HepG2 (cell line): ENCODE measurements at regions not wholly inside any gene's neighbourhood (a gene's known extent, or its start where the extent isn't known, plus 50 kb on each side); places are given as distances from the start of the nearest gene placed in this dataset.

Experiments
- ATAC-seq: fragments of 200-7000 bp; cut with Tn5 transposase; 3 replicates; pipeline ENCODE4 v1.9.1; 2020; ENCODE audit warnings: mild to moderate bottlenecking, moderate library complexity
- BruUV-seq: library from RNA; stranded (reverse); fragments of 400-500 nt; replicated peaks from 2 replicates; lab custom pipeline; 2021; lab: Mats Ljungman, UMichigan
- CTCF ChIA-PET: fragments of 300-600 bp; formaldehyde crosslinking; extraction: SDS; loops from one replicate; lab custom pipeline; 2021; ENCODE audit warnings: low total read pairs, inconsistent platforms, low intra/inter-chr PET ratio; lab: Yijun Ruan, JAX
- POLR2A ChIA-PET: fragments of 350-600 bp; sonication (Branson Sonifier 250); formaldehyde crosslinking; loops from one replicate; lab custom pipeline; 2020; ENCODE audit warnings: antibody characterized with exemption, inconsistent platforms; lab: Yijun Ruan, JAX
- DNase-seq: peaks from one replicate; pipeline ENCODE4 v3.0.0-alpha.2; 2015; ENCODE audit warnings: low spot score
- FAIRE-seq: peaks from 3 replicates; lab custom pipeline; 2011; peaks lifted over from hg19 to GRCh38; lab: Jason Lieb, UNC
- H2AFZ ChIP-seq: one replicate; pipeline ENCODE4 v1.6.1; 2011; ENCODE audit warnings: low read length, inconsistent platforms
- H3K27ac ChIP-seq: fragments of 300-600 bp; 3 replicates; pipeline ENCODE4 v1.8.0; 2011; ENCODE audit warnings: mixed run types, mild to moderate bottlenecking, mixed read lengths, low read length, inconsistent platforms; ENCODE audit not compliant: insufficient read depth; ENCODE audit errors: extremely low read length
- H3K27me3 ChIP-seq, 2 experiments: fragments of 200-600 bp in 1 of 2; 2 replicates in 1 of 2; 3 replicates in 1 of 2; pipeline versions ENCODE4 v1.6.0 to v1.8.0; 2011; ENCODE audit warnings: low read length in 2 of 2, mild to moderate bottlenecking in 2 of 2, moderate library complexity in 2 of 2, inconsistent platforms in 1 of 2; ENCODE audit not compliant: insufficient read depth in 2 of 2, control insufficient read depth in 1 of 2
- H3K36me3 ChIP-seq, 2 experiments: fragments of 200-600 bp in 1 of 2; replicated peaks in 1 of 2; 2 replicates in 1 of 2; 3 replicates in 1 of 2; pipeline versions ENCODE4 v1.5.1 to v1.8.0; 2011; ENCODE audit warnings: low read length in 2 of 2, inconsistent platforms in 1 of 2; ENCODE audit not compliant: insufficient read depth in 2 of 2, control insufficient read depth in 1 of 2
- H3K4me1 ChIP-seq: 2 replicates; pipeline ENCODE4 v1.5.1; 2012; ENCODE audit warnings: low read length, inconsistent platforms; ENCODE audit not compliant: insufficient read depth
- H3K4me2 ChIP-seq: 2 replicates; pipeline ENCODE4 v1.6.0; 2011; ENCODE audit warnings: low read depth, low read length, inconsistent platforms
- H3K4me3 ChIP-seq, 3 experiments: fragments of 200-600 bp in 1 of 3; sonication (generic), shearing (Covaris generic) in 1 of 3; replicated peaks in 1 of 3; 2 replicates each; pipeline ENCODE4 v1.5.1; 2011 to 2016; ENCODE audit warnings: low read length in 3 of 3, inconsistent platforms in 2 of 3, low read depth in 2 of 3, mild to moderate bottlenecking in 2 of 3, control low read depth in 1 of 3, mixed read lengths in 1 of 3; ENCODE audit not compliant: insufficient read depth in 1 of 3
- H3K79me2 ChIP-seq: one replicate; pipeline ENCODE4 v1.6.1; 2011; ENCODE audit warnings: low read length, inconsistent platforms; ENCODE audit not compliant: insufficient read depth
- H3K9ac ChIP-seq: 2 replicates; pipeline ENCODE4 v1.6.0; 2011; ENCODE audit warnings: mild to moderate bottlenecking, low read depth, low read length, inconsistent platforms; ENCODE audit not compliant: insufficient read depth
- H3K9me3 ChIP-seq: 2 replicates; pipeline ENCODE4 v1.5.1; 2012; ENCODE audit warnings: mild to moderate bottlenecking, low read length
- H4K20me1 ChIP-seq: 2 replicates; pipeline ENCODE4 v1.6.0; 2011; ENCODE audit warnings: inconsistent platforms, mild to moderate bottlenecking, low read length, moderate library complexity; ENCODE audit not compliant: insufficient read depth
- BATF2 ChIP-seq: sonication (generic); formaldehyde crosslinking; IDR thresholded peaks from 2 replicates; pipeline ENCODE4 v1.8.0; 2022; ENCODE audit warnings: mild to moderate bottlenecking, missing genetic modification reagents, moderate library complexity
- KDM1A ChIP-seq: IDR thresholded peaks from 2 replicates; pipeline ENCODE4 v1.6.1; 2016; ENCODE audit warnings: missing compliant biosample characterization
- RBFOX2 ChIP-seq: fragments of 200-400 bp; formaldehyde crosslinking; IDR thresholded peaks from 2 replicates; pipeline ENCODE4 v1.6.1; 2017; ENCODE audit warnings: low read depth, mild to moderate bottlenecking, low read length
- SNRNP70 ChIP-seq: fragments of 200-400 bp; formaldehyde crosslinking; IDR thresholded peaks from 2 replicates; pipeline ENCODE4 v1.6.1; 2017; ENCODE audit warnings: mild to moderate bottlenecking, low read depth, low read length, moderate library complexity
- YEATS4 ChIP-seq: sonication (generic); formaldehyde crosslinking; IDR thresholded peaks from 2 replicates; pipeline ENCODE4 v1.4.0; 2020; ENCODE audit warnings: missing genetic modification reagents, borderline replicate concordance
- ZBTB10 ChIP-seq: sonication (generic); formaldehyde crosslinking; IDR thresholded peaks from 2 replicates; pipeline ENCODE4 v1.4.0; 2020; ENCODE audit warnings: missing genetic modification reagents, borderline replicate concordance
- ZNF17 ChIP-seq: sonication (generic); formaldehyde crosslinking; IDR thresholded peaks from 2 replicates; pipeline ENCODE4 v1.5.0; 2020; ENCODE audit warnings: mild to moderate bottlenecking, missing genetic modification reagents
- WGBS: methylation state at CpG from one replicate; pipeline ENCODE4 v1.1.6; 2017; ENCODE audit warnings: low lambda C conversion rate; 5-methylcytosine and 5-hydroxymethylcytosine counted together
- in situ Hi-C: cut with HindIII; loops from 2 replicates; pipeline ENCODE4 v1.10.0; 2017; ENCODE audit warnings: low pct_unique_long_range_greater_than_20kb; ENCODE audit not compliant: extremely low pct_ligation_motif_present
- intact Hi-C: fragments of 100-400 bp; cut with micrococcal nuclease; formaldehyde crosslinking; loops from one replicate; pipeline ENCODE4 v1.10.0; 2022; ENCODE audit not compliant: unreplicated experiment
- TF ChIP-seq, protein P1 (sequence below): sonication (generic); formaldehyde crosslinking; IDR thresholded peaks from 2 replicates; pipeline ENCODE4 v1.4.0; 2020; ENCODE audit warnings: mild to moderate bottlenecking, missing genetic modification reagents
- TF ChIP-seq, protein P2 (sequence below): sonication (generic); formaldehyde crosslinking; IDR thresholded peaks from 2 replicates; pipeline ENCODE4 v1.4.0; 2020; ENCODE audit warnings: missing genetic modification reagents, mild to moderate bottlenecking, borderline replicate concordance

- TF ChIP-seq, protein P1, sequence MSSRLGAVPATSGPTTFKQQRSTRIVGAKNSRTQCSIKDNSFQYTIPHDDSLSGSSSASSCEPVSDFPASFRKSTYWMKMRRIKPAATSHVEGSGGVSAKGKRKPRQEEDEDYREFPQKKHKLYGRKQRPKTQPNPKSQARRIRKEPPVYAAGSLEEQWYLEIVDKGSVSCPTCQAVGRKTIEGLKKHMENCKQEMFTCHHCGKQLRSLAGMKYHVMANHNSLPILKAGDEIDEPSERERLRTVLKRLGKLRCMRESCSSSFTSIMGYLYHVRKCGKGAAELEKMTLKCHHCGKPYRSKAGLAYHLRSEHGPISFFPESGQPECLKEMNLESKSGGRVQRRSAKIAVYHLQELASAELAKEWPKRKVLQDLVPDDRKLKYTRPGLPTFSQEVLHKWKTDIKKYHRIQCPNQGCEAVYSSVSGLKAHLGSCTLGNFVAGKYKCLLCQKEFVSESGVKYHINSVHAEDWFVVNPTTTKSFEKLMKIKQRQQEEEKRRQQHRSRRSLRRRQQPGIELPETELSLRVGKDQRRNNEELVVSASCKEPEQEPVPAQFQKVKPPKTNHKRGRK (CRISPR knock-in tag) = no peak
These were observed 152.3 kb downstream of the DLEU7 start (continued) for GRCh38 chr13:50691176-50691680.

DNA sequence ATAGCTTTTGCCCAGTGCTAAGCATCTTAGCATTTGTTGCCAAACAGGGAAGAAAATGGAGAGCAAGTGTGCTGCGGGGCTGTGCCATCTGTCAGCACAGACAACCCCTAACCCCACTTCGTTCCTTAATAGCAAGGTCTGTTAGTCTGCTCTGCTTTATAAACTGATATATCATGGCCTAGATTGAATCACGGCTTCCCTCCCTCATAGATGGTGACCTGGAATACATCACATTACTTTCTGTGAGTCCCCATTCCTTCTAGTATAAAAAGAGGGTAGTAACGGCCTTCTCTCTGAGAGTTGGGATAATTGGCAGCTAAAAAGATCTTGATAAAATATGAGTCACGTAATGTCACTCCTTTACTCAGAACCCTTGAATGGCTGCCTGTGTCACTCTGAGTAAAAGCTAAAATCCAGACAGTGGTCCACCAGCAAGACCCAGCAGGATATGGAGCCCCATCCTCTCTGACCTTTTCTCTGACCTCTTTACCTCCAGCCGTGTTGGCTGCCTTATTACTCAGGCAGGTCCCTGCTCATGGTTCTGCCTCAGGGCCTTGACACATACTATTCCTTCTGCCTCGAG lies 151.7 kb downstream of the DLEU7 start:
- no peak for DNase-seq
- H3K27me3 ChIP-seq = no peaks in the 10 kb centered on the region
- no peaks in the 10 kb centered on the region for H4K20me1 ChIP-seq
- TF ChIP-seq BATF2 (CRISPR knock-in tag) (no peak), ZNF17 (CRISPR knock-in tag) (no peak), SNRNP70 (no peak), YEATS4 (no peak), ZBTB10 (CRISPR knock-in tag) (no peak), RBFOX2 (no peak), KDM1A (CRISPR knock-in tag) (no peak)
- TF ChIP-seq, protein P2, sequence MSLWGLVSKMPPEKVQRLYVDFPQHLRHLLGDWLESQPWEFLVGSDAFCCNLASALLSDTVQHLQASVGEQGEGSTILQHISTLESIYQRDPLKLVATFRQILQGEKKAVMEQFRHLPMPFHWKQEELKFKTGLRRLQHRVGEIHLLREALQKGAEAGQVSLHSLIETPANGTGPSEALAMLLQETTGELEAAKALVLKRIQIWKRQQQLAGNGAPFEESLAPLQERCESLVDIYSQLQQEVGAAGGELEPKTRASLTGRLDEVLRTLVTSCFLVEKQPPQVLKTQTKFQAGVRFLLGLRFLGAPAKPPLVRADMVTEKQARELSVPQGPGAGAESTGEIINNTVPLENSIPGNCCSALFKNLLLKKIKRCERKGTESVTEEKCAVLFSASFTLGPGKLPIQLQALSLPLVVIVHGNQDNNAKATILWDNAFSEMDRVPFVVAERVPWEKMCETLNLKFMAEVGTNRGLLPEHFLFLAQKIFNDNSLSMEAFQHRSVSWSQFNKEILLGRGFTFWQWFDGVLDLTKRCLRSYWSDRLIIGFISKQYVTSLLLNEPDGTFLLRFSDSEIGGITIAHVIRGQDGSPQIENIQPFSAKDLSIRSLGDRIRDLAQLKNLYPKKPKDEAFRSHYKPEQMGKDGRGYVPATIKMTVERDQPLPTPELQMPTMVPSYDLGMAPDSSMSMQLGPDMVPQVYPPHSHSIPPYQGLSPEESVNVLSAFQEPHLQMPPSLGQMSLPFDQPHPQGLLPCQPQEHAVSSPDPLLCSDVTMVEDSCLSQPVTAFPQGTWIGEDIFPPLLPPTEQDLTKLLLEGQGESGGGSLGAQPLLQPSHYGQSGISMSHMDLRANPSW (CRISPR knock-in tag) = no peak
- WGBS = 94% methylated on average over 7 of the region's 7 CpGs
- BruUV-seq = no TSS peak
- no peak overlapping the region for H3K9ac ChIP-seq
- H3K79me2 ChIP-seq = no peaks in the 10 kb centered on the region
- in situ Hi-C loops (no loop called here), intact Hi-C loops (no loop called here)
- no peaks in the 10 kb centered on the region; the same call in 1 of the 2 replicates for H3K4me1 ChIP-seq
- H3K4me3 ChIP-seq = no peak overlapping the region
- no peak for FAIRE-seq
- no peak for ATAC-seq
- H2AFZ ChIP-seq = no peak overlapping the region
- ChIA-PET POLR2A (no interaction called here), CTCF (no interaction called here)
- no peaks in the 10 kb centered on the region for H3K36me3 ChIP-seq
- H3K9me3 ChIP-seq = no peaks in the 10 kb centered on the region
- no peak overlapping the region for H3K27ac ChIP-seq
- no peak overlapping the region for H3K4me2 ChIP-seq
